Caco-2 (cell line): ENCODE measurements at regions not wholly inside any gene's neighbourhood (a gene's known extent, or its start where the extent isn't known, plus 50 kb on each side); places are given as distances from the start of the nearest gene placed in this dataset.

ENCODE experiments used
- BruUV-seq: library from RNA; stranded (reverse); fragments of 400-500 nt; replicated peaks from 2 replicates; lab custom pipeline; 2021; lab: Mats Ljungman, UMichigan
- CTCF ChIA-PET: fragments of 300-600 bp; sonication (Branson Sonifier 250); formaldehyde crosslinking; loops from one replicate; lab custom pipeline; 2022; ENCODE audit warnings: antibody characterized with exemption; lab: Charles Lee
- POLR2A ChIA-PET: fragments of 300-600 bp; sonication (Branson Sonifier 250); formaldehyde crosslinking; loops from one replicate; lab custom pipeline; 2022; ENCODE audit warnings: antibody characterized with exemption; lab: Charles Lee
- DNase-seq, 2 experiments: peaks; one replicate each; pipeline versions ENCODE4 v3.0.0 to v3.0.0-alpha.2; 2020 to 2022
- H3K27me3 ChIP-seq: replicated peaks from 2 replicates; pipeline ENCODE4 v1.6.0; 2011; ENCODE audit warnings: low read length; ENCODE audit not compliant: control insufficient read depth, insufficient read depth
- H3K36me3 ChIP-seq: 2 replicates; pipeline ENCODE4 v1.5.1; 2011; ENCODE audit warnings: low read length; ENCODE audit not compliant: control insufficient read depth, insufficient read depth
- H3K4me1 ChIP-seq: fragments of 250-450 bp; sonication (Bioruptor Pico); 2 replicates; pipeline ENCODE4 v1.5.1; 2020; ENCODE audit warnings: mild to moderate bottlenecking
- H3K4me3 ChIP-seq: 2 replicates; pipeline ENCODE4 v1.5.1; 2011; ENCODE audit warnings: low read depth, mild to moderate bottlenecking, control low read depth, low read length
- H3K9me3 ChIP-seq: fragments of 250-450 bp; sonication (Bioruptor Pico); 2 replicates; pipeline ENCODE4 v1.5.1; 2020; ENCODE audit warnings: mild to moderate bottlenecking, moderate library complexity
- H3K27ac Mint-ChIP-seq: one replicate; pipeline ENCODE4 v1.8.0; 2022; ENCODE audit warnings: mixed read lengths; ENCODE audit not compliant: unreplicated experiment
- H3K27me3 Mint-ChIP-seq: one replicate; pipeline ENCODE4 v1.8.0; 2022; ENCODE audit warnings: mixed read lengths; ENCODE audit not compliant: insufficient read depth, unreplicated experiment
- H3K36me3 Mint-ChIP-seq: one replicate; pipeline ENCODE4 v1.8.0; 2022; ENCODE audit warnings: mild to moderate bottlenecking, mixed read lengths; ENCODE audit not compliant: insufficient read depth, unreplicated experiment
- H3K4me1 Mint-ChIP-seq: one replicate; pipeline ENCODE4 v1.8.0; 2022; ENCODE audit warnings: low read depth, mixed read lengths; ENCODE audit not compliant: unreplicated experiment
- H3K4me3 Mint-ChIP-seq: one replicate; pipeline ENCODE4 v1.8.0; 2022; ENCODE audit warnings: mild to moderate bottlenecking, moderate library complexity, mixed read lengths; ENCODE audit not compliant: unreplicated experiment
- H3K9me3 Mint-ChIP-seq: one replicate; pipeline ENCODE4 v1.8.0; 2022; ENCODE audit warnings: mixed read lengths; ENCODE audit not compliant: unreplicated experiment
- intact Hi-C: fragments of 100-400 bp; cut with micrococcal nuclease; formaldehyde crosslinking; loops from one replicate; pipeline ENCODE4 v1.10.0; 2022; ENCODE audit not compliant: unreplicated experiment
- TF ChIP-seq, protein P1 (sequence below), 2 experiments: fragments of 200-600 bp in 1 of 2; IDR thresholded peaks; 1 replicate in 1 of 2; 2 replicates in 1 of 2; pipeline versions ENCODE4 v1.5.1 to v1.8.0; 2011 to 2022; ENCODE audit warnings: antibody characterized with exemption in 1 of 2, control low read depth in 1 of 2, inconsistent platforms in 1 of 2, low read depth in 1 of 2, low read length in 1 of 2, mild to moderate bottlenecking in 1 of 2, moderate library complexity in 1 of 2; ENCODE audit not compliant: insufficient read depth in 1 of 2, severe bottlenecking in 1 of 2, unreplicated experiment in 1 of 2

- intact Hi-C loops, result no loop called here
- CTCF ChIA-PET, result no interaction called here
- H3K36me3 ChIP-seq, result no peaks in the 10 kb centered on the region
- Mint-ChIP-seq H3K4me3 (no peak overlapping the region), H3K27me3 (peaks cover 3% of the 10 kb centered on the region), H3K36me3 (no peaks in the 10 kb centered on the region), H3K27ac (no peak overlapping the region), H3K4me1 (no peaks in the 10 kb centered on the region), H3K9me3 (no peaks in the 10 kb centered on the region)
- TF ChIP-seq, protein P1, sequence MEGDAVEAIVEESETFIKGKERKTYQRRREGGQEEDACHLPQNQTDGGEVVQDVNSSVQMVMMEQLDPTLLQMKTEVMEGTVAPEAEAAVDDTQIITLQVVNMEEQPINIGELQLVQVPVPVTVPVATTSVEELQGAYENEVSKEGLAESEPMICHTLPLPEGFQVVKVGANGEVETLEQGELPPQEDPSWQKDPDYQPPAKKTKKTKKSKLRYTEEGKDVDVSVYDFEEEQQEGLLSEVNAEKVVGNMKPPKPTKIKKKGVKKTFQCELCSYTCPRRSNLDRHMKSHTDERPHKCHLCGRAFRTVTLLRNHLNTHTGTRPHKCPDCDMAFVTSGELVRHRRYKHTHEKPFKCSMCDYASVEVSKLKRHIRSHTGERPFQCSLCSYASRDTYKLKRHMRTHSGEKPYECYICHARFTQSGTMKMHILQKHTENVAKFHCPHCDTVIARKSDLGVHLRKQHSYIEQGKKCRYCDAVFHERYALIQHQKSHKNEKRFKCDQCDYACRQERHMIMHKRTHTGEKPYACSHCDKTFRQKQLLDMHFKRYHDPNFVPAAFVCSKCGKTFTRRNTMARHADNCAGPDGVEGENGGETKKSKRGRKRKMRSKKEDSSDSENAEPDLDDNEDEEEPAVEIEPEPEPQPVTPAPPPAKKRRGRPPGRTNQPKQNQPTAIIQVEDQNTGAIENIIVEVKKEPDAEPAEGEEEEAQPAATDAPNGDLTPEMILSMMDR (IDR thresholded peaks at IDR 0.05; ENCODE audit: insufficient read depth in 1 of 2, low read depth in 1 of 2, low read length in 1 of 2, severe bottlenecking in 1 of 2, unreplicated experiment in 1 of 2), result no peak
- POLR2A ChIA-PET, result no interaction called here
- no peaks in the 10 kb centered on the region for H3K9me3 ChIP-seq
- BruUV-seq, result no TSS peak
- H3K27me3 ChIP-seq, result no peaks in the 10 kb centered on the region
- DNase-seq, result no peak
- H3K4me1 ChIP-seq, result no peaks in the 10 kb centered on the region
- no peak overlapping the region for H3K4me3 ChIP-seq
Measured at GRCh38 chr3:168506589-168506988, 410.9 kb upstream of the GOLIM4 start.

DNA sequence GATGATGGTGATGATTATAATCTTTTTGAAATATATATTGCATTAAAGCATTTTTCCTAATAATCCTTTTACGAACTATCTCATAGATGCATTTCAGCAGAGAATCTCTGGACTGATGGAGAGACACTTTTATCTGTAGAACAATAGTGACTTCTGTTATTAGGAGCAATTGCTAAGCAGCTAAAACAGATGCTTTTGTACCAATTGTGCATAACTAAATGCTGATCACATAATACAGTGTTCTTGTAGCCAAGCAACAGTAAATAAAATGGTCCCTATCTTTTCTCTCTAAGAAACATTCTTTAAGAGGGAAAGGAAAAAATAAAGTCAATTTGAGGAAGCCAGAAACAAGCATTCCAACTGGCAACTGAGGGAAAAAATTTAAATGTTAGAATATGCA is 405.8 kb upstream of the GOLIM4 start:
- TF ChIP-seq, protein P1 (IDR thresholded peaks at IDR 0.05; ENCODE audit: insufficient read depth in 1 of 2, low read depth in 1 of 2, low read length in 1 of 2, severe bottlenecking in 1 of 2, unreplicated experiment in 1 of 2), result no peak
- Histone ChIP-seq H3K9me3 (no peaks in the 10 kb centered on the region), H3K36me3 (no peaks in the 10 kb centered on the region), H3K27me3 (no peaks in the 10 kb centered on the region), H3K4me3 (no peak overlapping the region), H3K4me1 (no peaks in the 10 kb centered on the region)
- no peak for DNase-seq
- no peaks in the 10 kb centered on the region for H3K9me3 Mint-ChIP-seq
- ChIA-PET POLR2A (no interaction called here), CTCF (no interaction called here)
- no peaks in the 10 kb centered on the region for H3K4me1 Mint-ChIP-seq
- intact Hi-C loops, result no loop called here
- H3K36me3 Mint-ChIP-seq, result no peaks in the 10 kb centered on the region
- no peak overlapping the region for H3K4me3 Mint-ChIP-seq
- BruUV-seq, result no TSS peak
- H3K27ac Mint-ChIP-seq, result no peak overlapping the region
- H3K27me3 Mint-ChIP-seq, result no peaks in the 10 kb centered on the region

GRCh38 chr3:168498194-168498593 is 402.5 kb upstream of the GOLIM4 start:
- no peak for DNase-seq
- H3K36me3 ChIP-seq, result no peaks in the 10 kb centered on the region
- ChIA-PET CTCF (no interaction called here), POLR2A (no interaction called here)
- intact Hi-C loops, result no loop called here
- TF ChIP-seq, protein P1 (IDR thresholded peaks at IDR 0.05; ENCODE audit: insufficient read depth in 1 of 2, low read depth in 1 of 2, low read length in 1 of 2, severe bottlenecking in 1 of 2, unreplicated experiment in 1 of 2), result no peak
- no peaks in the 10 kb centered on the region for H3K9me3 ChIP-seq
- Mint-ChIP-seq H3K9me3 (no peaks in the 10 kb centered on the region), H3K4me3 (no peak overlapping the region), H3K27ac (no peak overlapping the region), H3K27me3 (peaks cover 4% of the 10 kb centered on the region), H3K4me1 (no peaks in the 10 kb centered on the region), H3K36me3 (no peaks in the 10 kb centered on the region)
- H3K4me1 ChIP-seq, result no peaks in the 10 kb centered on the region
- H3K4me3 ChIP-seq, result no peak overlapping the region
- no TSS peak for BruUV-seq
- no peaks in the 10 kb centered on the region for H3K27me3 ChIP-seq
